Jurkat, Clone E6-1 (cell line): ENCODE measurements at regions not wholly inside any gene's neighbourhood (a gene's known extent, or its start where the extent isn't known, plus 50 kb on each side); places are given as distances from the start of the nearest gene placed in this dataset.
A peak's percentile ranks its signal among the peaks of the same experiment; 100 is the strongest.

Experiments
- DNase-seq: peaks from one replicate; pipeline ENCODE4 v3.0.0-alpha.2; 2011; ENCODE audit warnings: low read depth, low spot score
- H3K4me3 ChIP-seq: 2 replicates; pipeline ENCODE4 v1.5.1; 2011; ENCODE audit warnings: mild to moderate bottlenecking, low read length, control low read depth, moderate library complexity

DNA sequence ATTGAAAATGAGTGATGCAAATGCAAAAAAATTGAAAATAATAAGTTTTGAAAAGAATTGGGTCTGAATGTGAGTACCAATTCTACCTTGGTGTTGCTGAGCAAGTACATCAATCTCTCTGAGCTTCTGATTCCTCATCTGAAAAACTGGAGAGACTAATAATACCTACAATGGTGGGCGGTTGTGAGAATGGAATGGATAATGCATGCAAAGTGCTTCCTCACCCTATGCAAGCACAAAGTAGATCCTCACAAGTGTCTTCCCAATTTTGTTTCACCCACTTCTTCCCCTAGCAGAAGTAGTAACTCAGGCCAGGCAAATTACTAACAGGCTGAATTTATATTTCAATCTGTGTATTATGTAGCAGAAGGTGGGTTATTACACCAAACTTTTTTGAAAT is 191.7 kb upstream of the PIK3C3 start:
- no peak for DNase-seq

DNA sequence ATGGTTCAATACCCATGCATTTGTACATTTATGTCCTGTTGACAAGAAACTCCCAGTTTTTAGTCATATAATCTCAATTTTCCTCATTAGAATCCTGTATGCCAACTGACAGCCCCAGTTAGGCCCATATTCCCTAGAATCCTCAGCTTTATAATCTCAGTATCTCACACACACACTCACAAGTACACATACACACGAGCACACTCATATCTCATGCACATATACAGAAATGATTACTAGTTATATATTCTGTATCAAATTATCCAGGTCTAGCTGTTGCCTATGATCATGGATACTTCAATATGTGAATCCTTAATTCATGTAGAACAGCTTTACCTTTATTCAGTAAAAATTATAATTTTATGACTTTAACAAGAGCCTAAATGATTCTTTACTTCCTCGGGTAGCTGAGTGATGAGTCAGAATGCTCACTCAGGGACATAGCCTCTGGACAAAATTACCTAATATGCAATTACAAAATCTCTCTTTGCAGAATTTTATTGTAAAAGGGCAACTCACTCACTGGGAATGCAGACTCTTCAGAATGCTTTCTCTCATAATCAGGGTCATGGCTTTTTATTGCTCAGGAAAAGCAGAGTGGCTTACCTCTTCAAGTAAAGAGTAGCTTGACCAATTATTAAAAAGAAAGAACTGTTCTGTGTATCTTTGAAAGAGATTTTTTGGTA is 193.6 kb upstream of the PIK3C3 start:
- H3K4me3 ChIP-seq = no peak overlapping the region
- DNase-seq = no peak

More for the DNA sequence above, 191.7 kb upstream of the PIK3C3 start:
- H3K4me3 ChIP-seq = no peak overlapping the region

DNA sequence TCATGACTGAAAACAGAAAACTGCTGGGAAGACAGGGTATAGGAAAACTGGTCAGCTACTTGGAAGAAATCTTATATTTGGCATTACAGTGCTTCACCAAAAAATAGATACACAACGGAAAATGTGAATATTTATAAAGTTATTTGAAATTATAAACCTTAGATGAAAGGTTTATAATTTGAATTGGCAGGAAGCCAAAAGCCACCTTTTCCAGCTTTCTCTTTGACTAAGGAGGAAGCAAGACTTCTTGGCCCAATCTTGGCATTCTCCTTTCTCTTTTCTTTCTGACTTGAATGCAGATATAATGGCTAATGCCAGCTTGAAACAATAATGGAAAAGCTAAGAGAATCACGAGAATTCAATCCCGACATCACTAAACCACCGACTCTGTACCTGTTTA is 196.5 kb upstream of the PIK3C3 start:
- H3K4me3 ChIP-seq = no peak overlapping the region

DNA sequence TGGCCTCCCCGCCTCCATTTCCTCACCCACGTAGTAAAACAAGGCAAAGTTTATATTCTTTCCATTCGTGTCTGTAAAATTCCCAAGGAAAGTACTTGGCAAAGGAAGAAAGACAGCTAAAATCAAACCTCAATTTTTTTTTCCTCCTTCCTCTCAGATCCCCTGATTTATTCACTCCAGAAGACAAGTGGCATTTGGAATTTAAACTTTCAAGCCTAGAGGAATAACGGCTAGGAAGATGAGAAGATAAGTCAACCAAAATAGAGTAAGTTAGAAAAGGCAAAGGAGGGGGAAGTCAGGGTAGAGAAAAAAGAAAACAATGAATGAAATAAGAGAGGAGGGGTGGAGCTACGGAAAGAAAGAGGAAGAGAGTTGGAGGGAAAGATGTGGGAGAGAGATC is 198.9 kb upstream of the PIK3C3 start:
- no peak overlapping the region for H3K4me3 ChIP-seq
- DNase-seq = no peak

More for the DNA sequence above, 196.5 kb upstream of the PIK3C3 start:
- DNase-seq = no peak

DNA sequence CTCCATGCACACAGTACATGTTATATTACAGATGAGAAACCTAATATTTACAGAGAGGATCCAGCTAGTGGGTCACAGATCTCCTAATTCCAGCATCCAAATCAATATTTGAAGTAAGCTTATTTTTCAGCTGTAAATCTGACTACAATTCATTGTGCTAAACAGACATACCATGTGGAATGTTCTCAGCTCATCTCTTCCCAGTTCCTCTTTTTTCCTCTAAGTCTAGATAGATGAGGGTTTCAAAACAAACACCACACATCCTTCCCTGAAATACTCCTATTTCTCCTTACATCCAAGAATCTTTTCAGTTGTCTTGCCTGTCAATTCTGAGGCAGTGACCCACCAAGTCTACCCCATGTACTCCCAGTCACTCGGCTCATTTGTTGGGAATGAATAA is 200.7 kb upstream of the PIK3C3 start:
- DNase-seq = no peak

DNA sequence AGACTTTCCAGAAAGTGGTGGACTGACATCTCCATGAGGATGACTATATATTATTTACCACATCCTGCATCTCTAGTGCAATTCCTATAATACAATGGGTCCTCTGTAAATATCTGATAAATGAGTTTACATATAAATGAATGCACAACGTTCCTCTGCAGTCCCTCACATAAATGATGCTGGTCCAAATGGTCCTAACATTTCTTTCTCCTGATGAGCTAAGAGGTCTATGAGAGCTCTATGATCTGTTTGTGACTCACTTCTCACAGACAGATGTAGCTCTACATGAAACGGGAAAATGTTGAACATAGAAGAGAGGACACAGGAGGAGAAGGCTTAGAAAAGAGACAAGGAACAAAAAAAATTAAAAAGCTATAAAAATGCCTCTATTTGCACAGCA is 201.2 kb upstream of the PIK3C3 start:
- H3K4me3 ChIP-seq = no peak overlapping the region
- no peak for DNase-seq

More for the DNA sequence above, 200.7 kb upstream of the PIK3C3 start:
- no peak overlapping the region for H3K4me3 ChIP-seq

DNA sequence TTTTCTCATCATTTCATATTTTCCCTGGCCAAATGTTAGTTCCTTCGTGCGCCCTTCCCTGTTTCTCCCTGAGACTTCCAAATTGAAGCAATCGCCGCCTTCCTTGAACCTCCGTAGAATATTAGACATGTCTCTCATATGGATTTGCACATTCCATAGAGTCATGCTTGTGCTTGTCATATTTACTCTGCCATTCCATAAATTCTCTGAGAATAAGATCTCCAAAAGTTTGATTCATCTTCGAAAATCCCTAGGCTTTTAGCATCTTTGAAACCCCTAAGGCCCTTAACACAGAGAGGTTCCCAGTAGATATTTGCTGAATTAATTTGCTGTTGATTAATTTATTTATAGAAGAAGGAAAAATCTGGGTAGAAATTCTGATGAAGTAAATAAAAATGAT is 202.2 kb upstream of the PIK3C3 start:
- DNase-seq = no peak
- H3K4me3 ChIP-seq = no peak overlapping the region

DNA sequence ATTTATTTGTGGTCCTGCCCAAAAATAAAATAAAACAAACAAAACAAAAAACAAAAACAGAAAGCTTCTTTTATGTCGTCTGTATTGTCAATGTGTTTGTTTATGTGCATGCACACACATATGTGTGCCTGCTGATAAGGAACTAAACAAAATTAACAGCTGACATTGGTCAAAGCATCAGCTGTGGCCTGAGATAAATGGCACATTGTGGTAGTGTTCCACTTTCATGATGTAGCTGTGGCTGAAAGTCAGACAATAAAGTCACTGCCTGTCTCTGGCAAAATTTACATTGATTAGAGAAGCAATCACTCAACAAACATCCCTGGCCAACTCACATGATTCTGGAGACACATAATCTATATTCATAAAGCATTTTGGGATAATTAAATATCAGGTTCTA is 203.4 kb upstream of the PIK3C3 start:
- H3K4me3 ChIP-seq = no peak overlapping the region
- DNase-seq = no peak

DNA sequence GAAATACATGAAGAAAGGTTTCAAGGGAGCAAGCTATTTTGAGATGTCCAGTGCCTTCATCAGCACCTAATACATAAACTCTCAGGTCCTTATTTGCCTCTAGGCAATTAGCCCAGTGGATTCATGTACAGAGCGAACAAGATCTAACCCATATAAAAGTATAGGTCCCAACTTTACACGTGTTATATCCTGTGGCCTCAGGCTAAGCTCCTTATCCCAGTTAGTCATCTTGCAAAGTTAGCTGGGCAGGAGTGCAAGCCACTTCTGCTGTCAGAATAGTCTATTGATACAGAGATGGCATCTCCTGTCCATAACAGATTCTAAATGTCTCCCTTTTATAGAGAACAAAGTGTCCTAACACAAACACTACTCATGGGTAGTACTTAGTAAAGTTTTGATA is 203.9 kb upstream of the PIK3C3 start:
- no peak for DNase-seq

DNA sequence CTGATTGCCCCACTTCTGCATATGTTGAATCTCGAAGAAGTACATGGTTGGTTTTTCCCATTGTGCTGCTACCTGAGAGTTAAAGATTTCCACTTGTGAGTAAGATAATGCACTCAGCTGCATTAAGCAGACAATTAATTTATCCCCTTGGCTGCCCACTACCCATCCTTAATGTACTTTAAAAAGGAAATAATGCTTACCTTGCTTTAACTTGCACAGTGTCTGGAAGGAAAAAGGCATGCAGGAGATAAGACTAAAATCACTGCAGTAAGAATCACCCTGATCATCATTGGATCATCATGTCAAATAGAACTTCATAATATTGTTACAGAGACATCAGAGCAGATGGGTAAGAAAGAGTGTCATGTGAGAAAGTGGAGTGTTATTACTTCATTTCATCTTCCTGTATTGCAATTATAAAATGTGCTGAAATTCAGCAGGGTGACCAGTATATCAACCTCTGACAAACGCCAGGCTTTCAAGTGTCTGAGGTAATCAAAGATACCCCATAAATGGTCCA is 207.3 kb upstream of the PIK3C3 start:
- no peak for DNase-seq
- H3K4me3 ChIP-seq = no peak overlapping the region

More for the DNA sequence above, 203.9 kb upstream of the PIK3C3 start:
- H3K4me3 ChIP-seq = no peak overlapping the region

DNA sequence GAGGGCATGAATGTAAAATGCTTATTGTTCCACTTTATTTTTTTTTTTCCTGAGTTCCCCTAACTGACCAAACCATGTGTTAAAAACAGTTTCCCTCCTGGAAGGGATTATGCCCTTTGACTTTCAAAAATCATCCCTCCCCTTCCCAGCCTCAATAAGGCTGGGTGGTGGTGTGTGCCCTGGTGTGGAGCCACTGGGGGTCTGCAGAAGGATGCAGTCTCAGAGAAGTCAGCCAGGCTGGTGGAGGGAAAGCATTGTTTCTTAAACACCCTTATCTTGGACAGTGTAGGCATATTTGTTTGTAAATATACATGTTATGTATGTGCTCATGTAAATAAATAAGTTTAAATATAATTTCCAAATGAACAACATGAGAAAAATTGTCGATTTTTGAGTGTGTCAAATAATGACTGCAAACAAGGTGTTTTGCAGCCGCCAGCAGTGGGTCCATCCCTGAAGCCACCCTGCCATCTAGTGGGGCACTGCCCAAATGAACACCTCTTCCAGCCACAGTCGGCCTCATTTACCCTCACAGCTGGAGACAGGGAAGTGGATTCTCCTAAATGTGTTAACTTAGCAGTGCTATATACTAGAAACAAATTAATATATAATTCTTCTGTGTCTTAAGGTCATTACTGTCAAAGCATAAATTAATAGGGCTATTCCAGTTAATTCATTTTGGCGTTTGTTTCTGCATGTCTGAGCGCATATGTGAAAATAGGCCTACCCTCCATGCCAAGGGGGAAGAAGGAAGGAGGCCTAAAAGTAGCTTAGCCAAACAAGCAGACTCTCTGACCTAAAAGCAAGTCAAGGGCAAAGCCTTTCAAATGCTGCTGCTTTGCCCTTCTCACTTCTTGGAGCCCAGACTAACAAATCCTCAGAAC is 209.6 kb upstream of the PIK3C3 start:
- H3K4me3 ChIP-seq = no peak overlapping the region
- DNase-seq = peak; percentile 25

DNA sequence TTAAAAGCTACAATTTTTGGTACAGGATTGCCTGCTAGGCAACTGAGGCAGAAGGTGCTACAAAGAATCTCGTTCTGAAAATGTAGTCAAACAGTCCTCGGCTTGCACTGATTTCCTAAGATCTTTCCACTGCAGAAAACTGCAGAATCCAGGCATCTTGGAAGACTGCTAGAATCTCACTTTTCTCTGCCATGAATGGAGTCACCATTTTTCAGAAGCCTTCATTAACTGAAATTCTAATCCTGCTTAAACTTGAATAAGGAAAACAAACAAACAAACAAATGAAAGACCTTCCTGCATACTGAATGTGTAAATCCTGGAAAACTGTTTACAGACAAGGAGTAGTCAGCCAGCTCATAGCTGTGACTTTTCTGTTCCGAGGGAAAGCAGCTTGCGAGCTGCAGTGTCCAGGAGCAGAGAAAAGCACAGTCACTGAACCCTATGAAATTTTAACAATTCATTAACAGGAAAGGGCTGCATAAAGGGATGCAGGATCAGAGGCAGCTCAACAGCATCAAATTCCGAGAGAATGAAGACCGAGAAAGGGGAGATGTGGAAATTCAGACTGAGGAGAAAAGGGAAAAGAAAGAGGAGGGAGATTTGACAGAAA is 210.5 kb upstream of the PIK3C3 start:
- H3K4me3 ChIP-seq = no peak overlapping the region
- DNase-seq = no peak

DNA sequence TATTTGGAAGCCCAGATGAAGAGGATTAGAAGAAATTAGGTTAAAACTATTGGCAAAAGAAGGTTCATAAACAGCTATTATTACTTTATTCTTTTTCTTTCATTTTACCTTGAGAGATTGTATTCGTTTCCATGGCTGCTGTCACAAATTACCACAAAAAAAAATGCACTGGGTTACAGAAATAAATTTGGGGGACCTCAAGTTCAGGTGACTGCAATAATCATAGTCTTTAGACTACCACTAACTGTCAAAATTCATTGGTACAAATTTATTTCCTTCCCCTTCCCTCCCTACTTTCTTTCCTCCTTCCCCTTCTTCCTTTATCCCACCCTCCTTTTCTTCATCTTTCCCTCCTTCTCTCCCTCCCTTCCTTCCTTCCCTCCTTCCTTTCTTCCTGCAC is 217.8 kb upstream of the PIK3C3 start:
- no peak overlapping the region for H3K4me3 ChIP-seq
- DNase-seq = no peak

DNA sequence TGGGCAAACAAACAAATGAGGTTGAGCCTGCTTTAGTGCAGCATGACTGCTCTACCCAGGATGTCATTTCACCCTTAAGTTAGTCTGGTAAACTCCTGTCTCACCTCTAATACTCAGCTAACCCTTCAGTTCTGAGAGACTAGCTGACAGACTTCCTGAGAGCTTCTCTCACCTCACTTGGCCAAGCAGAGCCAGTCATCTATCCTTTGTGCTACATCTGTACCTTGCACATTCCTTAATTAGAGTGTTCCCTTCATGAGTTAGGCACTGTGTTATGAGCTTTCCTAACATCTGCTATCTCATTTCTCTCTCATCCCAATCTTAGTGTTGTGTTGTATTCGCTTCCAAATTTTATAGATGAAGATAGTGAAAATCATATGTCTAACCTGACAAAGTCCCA is 220.1 kb upstream of the PIK3C3 start:
- no peak for DNase-seq
- no peak overlapping the region for H3K4me3 ChIP-seq

DNA sequence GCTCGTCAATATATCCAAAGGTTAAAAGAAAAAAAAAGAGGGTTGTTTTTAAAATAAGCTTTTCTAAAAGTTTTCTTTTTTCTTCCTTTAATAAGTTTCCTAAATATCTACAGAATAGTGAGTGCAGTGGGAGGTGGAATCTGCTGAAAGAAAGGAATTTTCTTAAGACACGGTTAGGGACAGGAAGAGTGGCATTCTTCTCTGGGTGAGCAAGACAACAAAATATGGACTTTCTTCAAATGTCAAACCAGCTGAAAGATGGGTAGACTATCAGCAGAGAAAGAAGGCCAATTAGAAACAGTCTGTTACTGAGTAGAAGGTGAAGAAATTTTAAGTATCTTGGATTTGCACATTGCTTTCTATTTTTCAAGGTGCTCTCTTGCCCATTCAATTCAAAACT is 222.7 kb upstream of the PIK3C3 start:
- H3K4me3 ChIP-seq = no peak overlapping the region
- no peak for DNase-seq

DNA sequence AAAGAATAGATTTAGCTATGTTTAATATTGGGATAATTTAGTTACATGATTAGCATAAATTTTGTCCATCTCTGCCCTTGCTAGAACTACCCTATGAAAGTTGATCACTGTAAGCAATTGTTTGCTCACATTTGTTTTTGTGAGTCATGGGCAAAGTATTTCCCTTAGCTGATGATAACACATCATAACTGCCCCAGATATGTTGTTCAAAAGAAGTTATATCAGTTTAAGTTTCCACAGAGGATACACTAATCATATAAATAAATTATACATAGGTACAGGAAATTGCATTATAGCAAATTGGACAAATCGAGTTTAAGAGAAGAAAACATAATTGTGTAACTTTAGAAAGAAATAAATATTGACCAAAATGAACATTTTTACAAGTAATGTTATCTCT is 223.2 kb upstream of the PIK3C3 start:
- H3K4me3 ChIP-seq = no peak overlapping the region
- no peak for DNase-seq

DNA sequence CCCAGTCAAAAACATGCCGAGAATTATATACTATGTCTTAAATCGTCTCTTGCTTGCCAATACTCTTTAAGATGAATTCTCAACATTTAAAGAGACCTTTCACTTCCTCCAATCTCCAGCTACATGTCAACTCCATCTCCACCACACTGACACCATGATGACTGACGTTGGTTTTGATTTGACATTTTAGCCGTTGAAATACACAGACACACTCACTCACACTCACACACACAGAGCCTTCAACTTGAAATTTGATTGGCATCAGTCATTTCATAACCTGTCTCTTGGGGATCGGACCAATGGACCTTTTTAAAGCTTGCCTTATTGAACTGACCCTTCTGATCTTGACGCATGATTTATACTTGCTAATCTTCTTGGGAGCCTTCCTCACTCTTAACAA is 230.8 kb upstream of the PIK3C3 start:
- H3K4me3 ChIP-seq = no peak overlapping the region
- no peak for DNase-seq

DNA sequence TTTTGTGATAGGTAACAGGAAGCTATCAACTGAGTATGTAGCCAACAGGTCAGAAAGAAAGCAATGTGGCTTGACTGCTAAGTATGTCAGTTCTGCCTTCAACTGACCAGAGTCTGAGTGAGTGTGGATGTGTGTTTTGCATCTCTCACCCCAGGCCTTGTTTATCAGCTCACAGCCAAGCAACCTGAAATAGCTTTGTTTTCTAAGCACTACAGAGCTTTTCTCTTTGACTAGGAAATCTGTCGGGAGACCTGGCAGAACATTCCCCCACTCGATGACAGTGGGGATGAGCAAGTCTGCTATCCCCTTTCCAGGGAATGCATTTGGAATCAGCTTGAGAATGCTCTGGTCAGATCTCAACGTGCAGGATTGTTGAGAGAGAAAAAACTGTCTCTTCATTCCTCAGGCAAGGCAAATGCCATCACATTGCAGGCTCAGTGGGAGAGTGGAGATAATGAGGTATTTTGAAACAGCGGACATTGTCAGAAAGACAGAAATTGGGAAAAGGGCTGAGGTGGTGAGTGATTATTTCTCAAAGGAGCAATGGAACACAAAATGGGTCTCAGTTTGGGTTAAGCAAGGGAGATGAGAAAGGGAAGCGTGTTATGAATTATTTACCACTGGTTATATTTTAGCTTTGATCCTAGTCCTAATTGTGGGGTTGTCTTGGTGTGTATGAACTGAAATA is 233.8 kb upstream of the PIK3C3 start:
- no peak for DNase-seq
- no peak overlapping the region for H3K4me3 ChIP-seq

DNA sequence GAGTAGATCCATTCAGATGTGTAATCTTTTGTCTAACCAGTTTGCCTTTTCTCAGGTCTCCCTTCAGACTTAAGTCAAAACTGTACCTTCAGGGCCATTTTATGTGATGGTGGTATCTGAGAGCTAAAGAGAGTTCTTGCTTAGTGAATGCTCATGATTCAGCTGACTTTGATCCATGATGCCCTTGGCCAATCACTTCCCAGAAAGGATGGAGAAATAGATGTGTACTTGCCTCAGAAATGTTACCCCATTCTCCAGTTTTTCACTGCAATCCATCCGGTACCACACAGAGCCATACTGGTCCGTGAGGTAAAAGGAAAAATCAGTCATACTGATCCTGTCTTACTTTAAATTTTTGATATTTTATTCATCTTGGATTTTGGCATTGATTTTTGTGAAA is 234.8 kb upstream of the PIK3C3 start:
- DNase-seq = no peak
- no peak overlapping the region for H3K4me3 ChIP-seq
